ENCODE measurements at regions not wholly inside any gene's neighbourhood (a gene's known extent, or its start where the extent isn't known, plus 50 kb on each side); places are given as distances from the start of the nearest gene placed in this dataset.
A peak's percentile ranks its signal among the peaks of the same experiment; 100 is the strongest.
"Not testable (repeated sequence)": the region's sequence is repeated elsewhere in the genome, so short reads cannot be mapped to it uniquely, and the experiment has no call there.

GRCh38 chr2:21730141-21730540, 606.4 kb downstream of the TDRD15 start:
- no peak for DNase-seq

GRCh38 chr2:21740484-21740883, 616.7 kb downstream of the TDRD15 start:
- DNase-seq: no peak

GRCh38 chr2:21746499-21746898, 622.7 kb downstream of the TDRD15 start:
- DNase-seq: no peak

GRCh38 chr2:21748501-21748900, 624.7 kb downstream of the TDRD15 start:
- DNase-seq: no peak

- DNase-seq: no peak
These were observed 630.5 kb downstream of the TDRD15 start for GRCh38 chr2:21754164-21754788.

- no peak for DNase-seq
These were observed 634.1 kb downstream of the TDRD15 start for GRCh38 chr2:21757805-21758430.

- no peak for DNase-seq
These were observed 636.1 kb downstream of the TDRD15 start for GRCh38 chr2:21759819-21760218.

GRCh38 chr2:21761361-21761760, 637.6 kb downstream of the TDRD15 start:
- no peak for DNase-seq

- DNase-seq: no peak
These were observed 639.7 kb downstream of the TDRD15 start for GRCh38 chr2:21763501-21763900.

- no peak for DNase-seq
These were observed 647.0 kb downstream of the TDRD15 start for GRCh38 chr2:21770787-21771186.

GRCh38 chr2:21772624-21773023, 648.9 kb downstream of the TDRD15 start:
- no peak for DNase-seq

GRCh38 chr2:21773168-21773567, 649.4 kb downstream of the TDRD15 start:
- DNase-seq: no peak

- DNase-seq: no peak
These were observed 651.1 kb downstream of the TDRD15 start for GRCh38 chr2:21774691-21775368.

GRCh38 chr2:21779786-21780185, 656.0 kb downstream of the TDRD15 start:
- no peak for DNase-seq

- no peak for DNase-seq
These were observed 658.2 kb downstream of the TDRD15 start for GRCh38 chr2:21781962-21782361.

- no peak for DNase-seq
These were observed 659.1 kb downstream of the TDRD15 start for GRCh38 chr2:21782866-21783265.

GRCh38 chr2:21787941-21788340, 664.2 kb downstream of the TDRD15 start:
- DNase-seq: no peak

- not testable (repeated sequence) for DNase-seq
These were observed 666.5 kb downstream of the TDRD15 start for GRCh38 chr2:21790311-21790710.

- no peak for DNase-seq
These were observed 668.8 kb downstream of the TDRD15 start for GRCh38 chr2:21792571-21792970.

- peak in 1 of 2 experiments; percentile 31 for DNase-seq
These were observed 669.7 kb downstream of the TDRD15 start for GRCh38 chr2:21793461-21793860.

- DNase-seq: no peak
These were observed 670.8 kb downstream of the TDRD15 start for GRCh38 chr2:21794611-21795010.

- no peak for DNase-seq
These were observed 676.6 kb downstream of the TDRD15 start for GRCh38 chr2:21800356-21800755.

- DNase-seq: no peak
These were observed 679.8 kb downstream of the TDRD15 start for GRCh38 chr2:21803550-21803949.

- no peak for DNase-seq
These were observed 680.4 kb downstream of the TDRD15 start for GRCh38 chr2:21804151-21804550.
